IMR-90 (cell line): ENCODE measurements at regions not wholly inside any gene's neighbourhood (a gene's known extent, or its start where the extent isn't known, plus 50 kb on each side); places are given as distances from the start of the nearest gene placed in this dataset.

ENCODE experiments used
- BHLHE40 ChIP-seq: fragments of 150-350 bp; IDR thresholded peaks from 2 replicates; pipeline ENCODE4 v1.6.1; 2016; ENCODE audit warnings: mild to moderate bottlenecking, low read depth, low read length
- CTCF ChIP-seq: conservative IDR thresholded peaks from 2 replicates; pipeline ENCODE4 v1.5.1; 2012; ENCODE audit warnings: mild to moderate bottlenecking, low read depth, low read length, improper control_type of control experiment
- ELK1 ChIP-seq: fragments of 150-350 bp; IDR thresholded peaks from 2 replicates; pipeline ENCODE4 v1.6.1; 2016; ENCODE audit warnings: low read depth, mild to moderate bottlenecking, low read length, moderate library complexity, borderline replicate concordance
- POLR2A ChIP-seq: IDR thresholded peaks from 2 replicates; pipeline ENCODE4 v1.6.1; 2012; ENCODE audit warnings: mild to moderate bottlenecking, low read depth, low read length
- RFX5 ChIP-seq: IDR thresholded peaks from 2 replicates; pipeline ENCODE4 v1.8.0; 2012; ENCODE audit warnings: low read depth, mild to moderate bottlenecking, low read length, moderate library complexity

GRCh38 chr15:99452728-99453636 is 112.8 kb upstream of the MEF2A start:
- TF ChIP-seq RFX5 (no peak), CTCF (no peak), POLR2A (no peak), BHLHE40 (peak; percentile 75), ELK1 (no peak)
